GM19372 (cell line): ENCODE measurements at regions not wholly inside any gene's neighbourhood (a gene's known extent, or its start where the extent isn't known, plus 50 kb on each side); places are given as distances from the start of the nearest gene placed in this dataset.

Experiments
- ATAC-seq: cut with Tn5 transposase; IDR thresholded peaks from one replicate; pipeline ENCODE4 v1.9.1; 2021; ENCODE audit warnings: mild to moderate bottlenecking, low read depth, moderate library complexity; ENCODE audit not compliant: unreplicated experiment

- no peak for ATAC-seq
Measured at GRCh38 chr7:25860275-25861163, 291.5 kb upstream of the NFE2L3 start.

DNA sequence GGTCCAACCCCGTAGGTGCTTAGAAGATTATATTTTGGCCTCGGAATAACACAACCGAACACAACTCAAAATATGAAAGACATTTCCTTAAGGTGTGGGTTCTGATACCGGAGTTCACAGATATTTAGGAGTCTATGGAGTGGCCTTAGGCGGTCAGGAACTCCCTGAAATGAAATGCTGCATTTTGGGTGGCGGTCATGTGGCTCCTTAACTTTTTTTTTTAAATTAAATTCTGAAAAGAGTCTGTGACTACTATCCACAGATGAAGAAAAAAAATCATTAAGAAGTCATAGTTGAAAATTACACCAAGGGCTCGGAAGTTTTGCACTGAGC is 290.9 kb upstream of the NFE2L3 start:
- no peak for ATAC-seq

DNA sequence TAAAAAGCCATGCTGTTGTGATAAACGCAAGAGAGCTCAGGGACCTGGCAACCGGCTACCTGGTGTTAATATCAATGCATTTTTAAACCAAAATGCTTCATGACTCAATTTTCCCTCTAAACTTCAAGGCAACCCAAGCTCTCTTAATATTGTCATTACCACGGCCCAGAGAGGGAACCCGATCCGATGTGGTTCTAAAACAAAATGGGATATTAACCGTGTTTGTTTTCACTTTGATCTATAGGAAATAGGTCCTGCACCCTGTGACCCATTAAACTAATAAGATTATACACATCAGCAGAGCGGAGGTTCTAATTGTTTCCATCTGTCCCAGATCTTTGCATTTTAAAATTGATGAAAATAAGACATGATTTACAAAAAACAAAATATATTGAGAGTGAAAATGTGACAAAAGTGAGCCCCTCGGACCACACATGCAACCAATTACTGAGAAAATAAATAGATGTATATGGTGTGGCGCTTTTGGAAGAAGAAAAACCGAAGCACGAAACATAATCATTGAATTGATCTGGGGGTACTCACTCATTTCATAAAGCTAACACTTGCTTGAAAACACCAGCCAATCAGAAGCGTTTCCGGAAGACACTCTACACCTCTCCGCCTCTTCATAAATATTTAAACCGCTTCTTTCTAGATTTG is 290.3 kb upstream of the NFE2L3 start:
- no peak for ATAC-seq

- ATAC-seq, result peak; percentile 87
Measured at GRCh38 chr7:25862261-25863004, 289.6 kb upstream of the NFE2L3 start.

DNA sequence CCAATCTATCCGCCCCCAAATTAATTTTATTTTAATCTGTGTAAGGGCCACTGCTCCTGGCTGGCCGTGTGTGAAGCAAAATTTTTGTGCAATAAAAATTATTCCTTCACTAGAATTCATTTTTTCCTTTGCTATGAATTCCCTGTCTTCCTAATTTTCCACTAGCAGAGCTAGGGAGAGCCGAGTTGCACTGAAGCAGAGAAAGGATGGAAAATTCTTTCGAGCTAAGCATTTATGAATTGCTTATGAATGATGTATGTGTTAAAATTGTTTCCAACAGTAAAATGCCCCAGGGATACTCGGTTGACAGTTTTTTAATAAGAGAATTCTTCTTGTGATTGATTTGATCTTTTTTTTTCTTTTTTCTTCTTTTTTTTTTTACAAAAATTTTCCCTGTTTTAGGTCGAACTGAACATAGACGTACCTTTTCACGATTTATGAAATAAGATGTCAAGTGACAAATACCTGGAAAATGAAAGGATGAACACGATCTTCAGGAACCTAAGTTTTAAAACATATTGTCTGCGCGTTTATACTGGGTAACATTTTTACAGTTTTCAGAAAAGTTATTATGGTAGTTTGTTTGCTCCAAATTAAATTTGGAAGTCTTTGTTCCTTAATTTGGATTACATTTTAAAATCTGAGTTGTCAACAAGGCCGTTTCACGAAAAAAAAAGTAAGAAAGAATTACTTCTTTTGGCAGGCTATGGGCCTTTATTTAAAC is 288.8 kb upstream of the NFE2L3 start:
- no peak for ATAC-seq

DNA sequence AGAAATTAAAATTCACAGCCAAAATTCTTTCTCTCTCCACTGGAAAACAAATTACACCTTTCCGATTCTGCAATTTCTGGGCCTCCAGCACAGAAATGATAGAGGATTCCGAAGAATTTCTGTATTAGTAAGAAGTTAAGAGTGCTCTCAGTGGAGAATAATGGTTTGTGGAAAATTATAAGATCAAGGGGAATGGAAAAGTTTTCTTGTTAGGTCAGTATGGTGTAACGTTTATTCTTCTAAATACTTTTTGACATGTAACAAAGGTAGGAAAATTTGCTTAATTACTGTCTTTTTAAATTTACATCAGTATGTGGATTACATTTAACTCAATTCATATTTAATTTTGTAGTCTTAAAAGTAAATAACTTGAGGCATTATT is 288.3 kb upstream of the NFE2L3 start:
- no peak for ATAC-seq

GRCh38 chr7:25864511-25864910 is 287.5 kb upstream of the NFE2L3 start:
- ATAC-seq, result no peak

DNA sequence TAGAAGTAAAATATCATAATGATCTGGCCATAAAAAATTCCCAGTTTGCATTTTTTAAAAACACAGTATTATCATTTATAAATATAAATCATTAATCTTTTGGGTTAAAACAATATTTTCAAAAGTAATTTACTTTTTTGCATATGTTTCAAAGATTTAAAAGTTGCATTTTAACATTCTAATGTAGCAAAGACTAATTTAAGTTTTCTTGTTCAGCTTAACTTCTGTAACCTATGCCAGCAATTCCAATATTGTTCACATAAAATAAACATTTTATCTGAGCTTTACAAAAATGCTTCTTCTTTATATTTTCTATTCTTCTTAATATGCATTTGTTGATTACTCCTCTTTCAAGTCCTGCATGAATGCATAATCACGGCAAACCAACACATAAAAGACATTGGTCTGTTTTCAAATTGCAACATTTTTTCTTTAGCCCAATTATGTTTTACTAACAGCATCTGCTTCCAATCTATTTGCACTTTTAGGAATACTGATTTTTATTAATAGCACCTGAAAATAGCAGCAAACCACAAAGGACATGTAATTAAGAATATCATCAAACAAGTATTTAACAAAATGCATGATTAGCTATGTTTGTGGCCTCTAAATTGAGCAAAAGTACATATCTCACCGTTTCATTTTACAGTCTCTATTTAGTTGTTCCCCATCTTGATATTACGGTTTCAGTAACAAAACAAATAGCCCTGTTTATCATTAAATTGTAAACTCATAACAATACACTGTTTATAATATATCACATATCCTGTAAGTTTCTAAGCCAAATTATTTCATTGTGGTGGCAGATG is 286.9 kb upstream of the NFE2L3 start:
- ATAC-seq, result no peak

DNA sequence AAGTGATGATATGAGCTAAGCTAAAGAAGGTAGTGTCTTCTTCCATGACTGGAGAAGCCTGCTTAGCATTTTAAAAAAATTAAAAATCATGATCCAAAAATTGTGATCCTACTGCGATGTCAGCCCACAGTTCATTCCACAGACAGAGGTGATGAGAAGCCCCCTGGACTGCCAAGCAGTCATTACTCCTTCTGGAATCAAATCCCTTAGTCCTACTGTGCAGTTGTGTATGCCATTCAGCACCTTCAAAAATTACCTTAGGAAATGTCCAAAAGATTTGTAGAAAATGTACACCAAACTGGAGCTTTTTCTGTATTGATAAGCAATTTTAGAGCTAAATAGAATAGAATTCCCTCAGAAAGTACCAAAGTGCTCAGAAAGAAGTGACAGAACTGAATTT is 283.5 kb upstream of the NFE2L3 start:
- ATAC-seq, result no peak

DNA sequence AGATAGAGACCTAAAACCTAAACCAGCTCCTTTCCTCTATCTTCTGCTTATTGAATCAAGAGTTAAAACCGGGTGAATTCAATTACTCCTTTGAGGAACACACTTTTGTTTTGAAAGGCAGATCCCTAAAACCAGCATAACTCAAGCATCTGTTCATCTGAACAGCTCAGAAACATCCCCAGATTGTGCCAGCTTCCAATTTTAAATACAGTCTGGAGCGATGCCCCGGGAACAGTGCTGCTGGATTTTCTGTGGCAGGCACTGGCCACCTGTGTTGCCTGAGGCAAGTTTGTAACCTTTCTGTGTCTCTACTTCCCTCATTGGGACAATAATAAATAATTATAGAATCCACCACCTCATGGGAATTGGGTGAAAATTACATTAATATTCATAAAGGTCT is 281.4 kb upstream of the NFE2L3 start:
- ATAC-seq, result no peak

- no peak for ATAC-seq
Measured at GRCh38 chr7:25876092-25876491, 275.9 kb upstream of the NFE2L3 start.

DNA sequence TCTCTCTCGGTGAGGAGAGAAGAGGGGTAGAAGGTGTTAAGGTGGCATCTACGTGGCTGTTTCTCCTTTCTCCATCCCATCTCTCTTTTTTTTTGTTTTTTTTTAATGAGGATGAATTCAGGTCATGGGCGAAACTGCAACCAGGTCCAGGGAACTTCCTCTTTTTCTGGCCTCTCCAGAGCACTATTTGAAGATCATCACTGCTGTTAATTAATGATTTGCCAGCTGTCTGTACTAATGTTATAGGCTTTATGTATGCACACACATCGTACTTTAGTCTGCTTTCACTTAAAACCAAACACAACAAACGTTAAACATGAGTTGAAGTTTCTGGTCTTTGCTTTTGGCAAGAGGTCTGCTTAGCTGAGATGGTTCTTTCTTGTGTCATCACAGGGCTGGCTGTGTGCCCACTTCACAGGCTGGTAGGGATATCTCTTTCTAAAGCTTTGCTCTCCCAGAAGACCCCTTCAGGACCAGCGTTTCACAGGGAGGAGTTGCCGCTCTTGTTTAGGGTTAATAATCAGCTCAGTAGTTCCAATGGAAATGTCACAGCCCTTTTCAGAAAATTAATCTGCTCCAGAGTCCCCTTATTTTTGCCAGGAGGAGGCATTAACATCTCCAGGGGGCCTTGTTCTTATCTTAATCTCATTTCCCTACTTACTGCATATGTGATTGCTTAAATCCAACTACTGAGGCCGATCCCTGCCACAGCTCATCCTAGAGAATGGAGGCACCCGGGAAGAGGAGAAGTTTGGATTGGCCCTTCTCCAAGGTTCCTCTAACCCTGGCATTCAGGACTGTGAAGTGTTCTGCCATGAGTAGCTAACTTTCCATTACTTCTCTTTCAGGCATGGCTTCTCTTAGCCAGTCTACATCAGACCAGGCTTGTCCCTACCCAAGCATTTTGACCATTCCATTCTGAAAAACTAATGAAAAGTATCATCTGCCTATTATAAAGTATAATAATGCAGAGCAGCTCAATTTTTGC is 273.9 kb upstream of the NFE2L3 start:
- ATAC-seq, result peak; percentile 80

- ATAC-seq, result no peak
Measured at GRCh38 chr7:25879799-25880198, 272.2 kb upstream of the NFE2L3 start.

DNA sequence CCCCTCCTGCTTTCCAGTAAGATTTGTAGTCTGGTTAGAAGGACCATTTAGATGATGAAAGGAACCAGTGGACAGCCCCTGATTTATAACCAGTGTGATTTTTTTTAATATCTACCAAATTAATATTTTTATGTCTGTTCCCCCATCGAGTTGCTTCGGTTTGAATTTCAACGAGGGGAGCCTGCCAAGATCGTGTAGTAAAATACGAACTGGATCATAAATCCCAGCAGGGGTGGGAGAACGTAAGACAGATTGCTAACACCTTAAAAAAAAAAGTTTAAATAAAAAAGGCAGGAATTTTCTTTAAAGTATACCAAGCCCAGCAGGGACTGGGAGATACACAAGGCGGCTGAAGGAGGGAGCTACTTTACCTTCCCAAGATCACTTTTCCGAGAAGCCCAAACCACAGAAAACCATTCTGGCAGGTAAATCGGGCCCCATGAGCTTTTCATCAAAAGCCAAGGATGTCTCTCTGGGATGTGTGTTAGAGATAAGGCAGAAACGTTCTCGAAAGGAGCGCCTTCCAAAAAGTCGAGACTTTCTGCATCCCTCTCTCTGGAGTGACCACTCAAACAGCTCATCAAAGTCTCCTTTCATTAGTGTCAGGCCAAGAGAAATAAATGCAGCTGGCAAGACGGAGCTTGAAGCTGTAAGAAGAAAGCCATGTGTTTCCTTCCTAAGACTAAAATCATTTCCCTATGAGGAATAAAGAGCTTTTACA is 270.5 kb upstream of the NFE2L3 start:
- no peak for ATAC-seq

- ATAC-seq, result no peak
Measured at GRCh38 chr7:25882151-25882773, 269.7 kb upstream of the NFE2L3 start.

GRCh38 chr7:25884265-25884828 is 267.7 kb upstream of the NFE2L3 start:
- ATAC-seq, result no peak

- ATAC-seq, result no peak
Measured at GRCh38 chr7:25885057-25885576, 266.9 kb upstream of the NFE2L3 start.
